Sigmoid colon (tissue), 6 donors: ENCODE measurements at regions not wholly inside any gene's neighbourhood (a gene's known extent, or its start where the extent isn't known, plus 50 kb on each side); places are given as distances from the start of the nearest gene placed in this dataset.
A peak's percentile ranks its signal among the peaks of the same experiment; 100 is the strongest.

Experiments used
- DNase-seq: peaks from one replicate; pipeline ENCODE4 v3.0.0-alpha.2; 2019
- H3K27ac ChIP-seq, 4 donors: fragments of 200-600 bp; sonication (generic); one replicate each; pipeline ENCODE4 v1.5.1; 2016 to 2019; ENCODE audit warnings: mild to moderate bottlenecking in 1 of 4
- H3K27me3 ChIP-seq, 3 donors: fragments of 200-600 bp; sonication (generic); one replicate each; pipeline ENCODE4 v1.5.1; 2019; ENCODE audit warnings: mild to moderate bottlenecking in 1 of 3
- H3K36me3 ChIP-seq, 4 donors: fragments of 200-600 bp; sonication (generic); one replicate each; pipeline ENCODE4 v1.5.1; 2016 to 2019
- H3K4me1 ChIP-seq, 4 donors: fragments of 200-600 bp; sonication (generic); one replicate each; pipeline ENCODE4 v1.5.1; 2017 to 2019
- H3K4me3 ChIP-seq, 4 donors: fragments of 200-600 bp; sonication (generic); one replicate each; pipeline ENCODE4 v1.5.1; 2017 to 2019; ENCODE audit warnings: mild to moderate bottlenecking in 2 of 4, moderate library complexity in 1 of 4
- H3K9me3 ChIP-seq, 4 donors: fragments of 200-600 bp in 3 of 4; sonication (generic) in 3 of 4; one replicate each; pipeline versions ENCODE4 v1.5.1 to v1.6.1; 2013 to 2019
- EP300 ChIP-seq, 4 donors: sonication (generic); formaldehyde crosslinking; IDR thresholded peaks; one replicate each; pipeline ENCODE4 v1.6.1; 2017; ENCODE audit warnings: antibody characterized with exemption in 4 of 4
- POLR2A ChIP-seq, 2 donors: fragments of 450-650 bp; IDR thresholded peaks; one replicate each; pipeline ENCODE4 v1.6.1; 2016; ENCODE audit warnings: antibody characterized with exemption in 2 of 2, mild to moderate bottlenecking in 2 of 2, moderate library complexity in 2 of 2
- POLR2AphosphoS5 ChIP-seq, 4 donors: sonication (generic); formaldehyde crosslinking; IDR thresholded peaks; one replicate each; pipeline ENCODE4 v1.6.1; 2017; ENCODE audit warnings: antibody characterized with exemption in 4 of 4
- WGBS, 2 donors: extraction: QIAGEN DNeasy Blood & Tissue Kit; methylation state at CpG; one replicate each; pipeline ENCODE4 v1.1.7; 2013; 5-methylcytosine and 5-hydroxymethylcytosine counted together
- intact Hi-C: fragments of 100-400 bp; cut with DNase I; formaldehyde crosslinking; loops from one replicate; pipeline ENCODE4 v1.15.1; 2023
- TF ChIP-seq, protein P1 (sequence below), 4 experiments: fragments of 450-650 bp in 3 of 4; fragments of 200-600 bp in 1 of 4; IDR thresholded peaks; one replicate each; pipeline ENCODE4 v1.5.1; 2016 to 2019; ENCODE audit warnings: antibody characterized with exemption in 4 of 4, mild to moderate bottlenecking in 3 of 4, moderate library complexity in 2 of 4
- donor health status: healthy with polysubstance abuse.
- donor health status: healthy.

DNA sequence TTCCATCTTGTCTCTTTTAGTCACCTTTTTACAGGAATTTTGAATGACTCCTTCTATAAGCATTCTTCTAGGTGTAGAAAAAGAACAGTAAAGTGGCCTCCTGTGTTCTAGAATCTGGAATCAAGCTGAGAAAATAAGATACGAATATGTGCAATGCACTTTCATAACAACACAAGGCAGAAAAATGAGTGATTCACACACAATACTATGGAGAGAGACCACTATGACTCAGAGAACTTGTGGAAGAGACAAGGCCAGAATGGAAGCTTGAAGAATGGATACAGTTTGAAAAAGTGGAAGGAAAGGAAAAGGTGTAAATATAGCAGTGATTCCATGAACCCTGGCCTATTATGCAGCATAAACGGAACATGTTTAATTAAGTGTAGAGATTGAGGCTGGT is 57.1 kb upstream of the SAMSN1 start:
- DNase-seq: no peak
- no peak overlapping the region for H3K4me3 ChIP-seq
- intact Hi-C loops: no loop called here
- H3K4me1 ChIP-seq: peaks cover 0 to 7% (median 0%) of the 10 kb centered on the region in 4 donors
- no peaks in the 10 kb centered on the region for H3K36me3 ChIP-seq
- WGBS, 2 donors: 63 to 83% methylated on average over 2 of the region's 2 CpGs
- no peak for TF ChIP-seq POLR2AphosphoS5 (IDR thresholded peaks at IDR 0.05)
- TF ChIP-seq EP300 (IDR thresholded peaks at IDR 0.05): no peak
- no peak for TF ChIP-seq POLR2A (IDR thresholded peaks at IDR 0.05)
- TF ChIP-seq, protein P1, sequence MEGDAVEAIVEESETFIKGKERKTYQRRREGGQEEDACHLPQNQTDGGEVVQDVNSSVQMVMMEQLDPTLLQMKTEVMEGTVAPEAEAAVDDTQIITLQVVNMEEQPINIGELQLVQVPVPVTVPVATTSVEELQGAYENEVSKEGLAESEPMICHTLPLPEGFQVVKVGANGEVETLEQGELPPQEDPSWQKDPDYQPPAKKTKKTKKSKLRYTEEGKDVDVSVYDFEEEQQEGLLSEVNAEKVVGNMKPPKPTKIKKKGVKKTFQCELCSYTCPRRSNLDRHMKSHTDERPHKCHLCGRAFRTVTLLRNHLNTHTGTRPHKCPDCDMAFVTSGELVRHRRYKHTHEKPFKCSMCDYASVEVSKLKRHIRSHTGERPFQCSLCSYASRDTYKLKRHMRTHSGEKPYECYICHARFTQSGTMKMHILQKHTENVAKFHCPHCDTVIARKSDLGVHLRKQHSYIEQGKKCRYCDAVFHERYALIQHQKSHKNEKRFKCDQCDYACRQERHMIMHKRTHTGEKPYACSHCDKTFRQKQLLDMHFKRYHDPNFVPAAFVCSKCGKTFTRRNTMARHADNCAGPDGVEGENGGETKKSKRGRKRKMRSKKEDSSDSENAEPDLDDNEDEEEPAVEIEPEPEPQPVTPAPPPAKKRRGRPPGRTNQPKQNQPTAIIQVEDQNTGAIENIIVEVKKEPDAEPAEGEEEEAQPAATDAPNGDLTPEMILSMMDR (IDR thresholded peaks at IDR 0.05): no peak
- no peak overlapping the region for H3K27ac ChIP-seq
- H3K9me3 ChIP-seq: no peaks in the 10 kb centered on the region
- no peaks in the 10 kb centered on the region for H3K27me3 ChIP-seq

DNA sequence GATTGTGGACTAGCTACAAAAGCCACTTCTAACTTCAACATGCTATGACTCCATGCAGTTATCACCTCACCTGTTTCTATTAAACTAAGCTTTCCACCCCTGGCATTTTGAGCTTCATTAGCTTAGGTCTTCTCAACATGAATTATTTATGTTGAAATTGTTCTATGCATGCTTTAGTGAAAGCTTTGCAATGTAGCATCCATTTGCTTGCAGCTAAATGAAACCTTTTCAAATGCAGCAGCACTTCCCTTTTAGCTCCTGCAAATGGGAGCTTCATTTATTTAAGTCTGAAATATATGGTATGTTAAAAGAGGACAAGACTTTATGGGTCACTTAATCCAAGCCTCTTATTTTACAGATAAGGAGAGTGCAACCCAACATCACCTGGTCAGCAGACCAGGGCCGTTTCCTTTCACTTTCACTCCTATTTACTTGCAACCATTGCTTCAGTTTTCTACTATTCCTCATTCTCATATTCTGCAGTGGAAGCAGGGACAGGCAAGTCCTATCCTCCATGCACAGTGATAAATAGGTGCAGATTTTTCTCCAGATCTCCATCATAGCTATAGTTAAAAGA is 56.4 kb upstream of the SAMSN1 start:
- Histone ChIP-seq H3K4me1 (peaks cover 0 to 7% (median 0%) of the 10 kb centered on the region in 4 donors), H3K36me3 (no peaks in the 10 kb centered on the region), H3K27me3 (no peaks in the 10 kb centered on the region), H3K9me3 (no peaks in the 10 kb centered on the region), H3K27ac (no peak overlapping the region), H3K4me3 (no peak overlapping the region)
- DNase-seq: no peak
- TF ChIP-seq, protein P1 (IDR thresholded peaks at IDR 0.05): no peak
- TF ChIP-seq POLR2A (IDR thresholded peaks at IDR 0.05): no peak
- TF ChIP-seq POLR2AphosphoS5 (IDR thresholded peaks at IDR 0.05): no peak
- no peak for TF ChIP-seq EP300 (IDR thresholded peaks at IDR 0.05)
- 10 to 11% methylated on average over 1 of the region's 1 CpG for WGBS, 2 donors
- intact Hi-C loops: no loop called here

DNA sequence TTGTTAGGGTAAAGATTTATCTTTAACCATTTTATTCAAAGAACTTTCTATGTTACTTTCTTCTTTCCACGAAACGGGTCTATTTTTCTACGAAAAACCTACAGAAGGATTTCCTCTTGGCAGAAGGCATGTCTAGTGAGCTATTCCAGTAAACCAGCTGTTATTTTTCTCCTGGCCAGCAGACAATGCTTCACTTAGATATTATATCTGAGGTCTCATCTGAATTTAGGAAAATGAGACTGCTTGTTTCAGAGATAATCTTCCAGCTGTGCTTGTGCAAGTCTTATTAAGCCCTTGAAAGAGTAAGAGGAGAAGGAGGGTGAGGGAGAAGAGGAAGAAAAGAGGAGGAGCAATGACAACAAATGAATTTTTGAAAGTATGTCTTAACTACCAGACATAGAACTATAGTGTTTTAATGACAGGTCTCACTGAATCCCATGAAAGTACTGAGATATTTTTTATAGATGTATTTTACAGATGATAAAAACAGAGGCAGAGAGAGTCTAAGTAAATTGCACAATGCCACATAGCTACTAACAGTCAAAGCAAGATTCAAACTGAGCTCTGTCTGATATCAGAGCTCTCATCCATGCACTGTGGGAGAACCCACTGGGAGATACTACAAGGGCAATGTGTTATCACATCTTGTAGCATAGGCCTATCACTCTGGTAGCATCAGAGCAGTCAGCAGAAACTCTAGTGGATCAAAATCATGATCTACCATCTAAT is 54.6 kb upstream of the SAMSN1 start:
- no peak for DNase-seq
- no peak overlapping the region for H3K4me3 ChIP-seq
- H3K36me3 ChIP-seq: no peaks in the 10 kb centered on the region
- no peaks in the 10 kb centered on the region for H3K9me3 ChIP-seq
- TF ChIP-seq POLR2AphosphoS5 (IDR thresholded peaks at IDR 0.05): no peak
- TF ChIP-seq POLR2A (IDR thresholded peaks at IDR 0.05): no peak
- TF ChIP-seq EP300 (IDR thresholded peaks at IDR 0.05): no peak
- TF ChIP-seq, protein P1 (IDR thresholded peaks at IDR 0.05): no peak
- 83 to 89% methylated on average over 3 of the region's 3 CpGs for whole genome bisulfite sequencing, 2 donors
- intact Hi-C loops: no loop called here
- H3K27me3 ChIP-seq: no peaks in the 10 kb centered on the region
- peaks cover 0 to 7% (median 0%) of the 10 kb centered on the region in 4 donors for H3K4me1 ChIP-seq
- peak overlapping the region in 1 of 4 donors; percentile 21 for H3K27ac ChIP-seq

DNA sequence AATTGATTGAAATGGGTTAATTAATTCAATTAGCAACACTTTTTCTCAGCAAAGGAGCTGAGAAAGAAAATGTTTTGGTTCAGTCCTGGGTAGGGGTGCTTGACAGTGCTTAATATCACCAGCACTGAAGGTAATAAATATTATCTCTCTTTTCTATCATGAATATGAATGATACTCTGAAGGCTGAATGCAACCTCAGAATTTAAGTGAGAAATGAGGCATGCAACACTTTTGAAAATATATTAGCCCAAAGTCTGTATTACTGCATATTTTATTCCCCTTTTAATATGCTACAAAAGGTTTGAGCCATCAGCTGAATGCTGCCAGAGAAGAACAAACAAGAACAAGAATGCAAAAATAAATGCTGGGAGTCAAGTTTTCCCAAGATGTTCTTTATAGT is 52.0 kb upstream of the SAMSN1 start:
- no peaks in the 10 kb centered on the region for H3K36me3 ChIP-seq
- TF ChIP-seq POLR2AphosphoS5 (IDR thresholded peaks at IDR 0.05) (no peak), POLR2A (IDR thresholded peaks at IDR 0.05) (no peak), EP300 (IDR thresholded peaks at IDR 0.05) (no peak)
- TF ChIP-seq, protein P1 (IDR thresholded peaks at IDR 0.05): no peak
- no peaks in the 10 kb centered on the region for H3K9me3 ChIP-seq
- intact Hi-C loops: no loop called here
- no peaks in the 10 kb centered on the region for H3K27me3 ChIP-seq
- peak overlapping the region in 1 of 4 donors; percentile 22 for H3K27ac ChIP-seq
- DNase-seq: no peak
- no peak overlapping the region for H3K4me3 ChIP-seq
- peaks cover 0 to 6% (median 0%) of the 10 kb centered on the region in 4 donors for H3K4me1 ChIP-seq
